ENCODE measurements at regions not wholly inside any gene's neighbourhood (a gene's known extent, or its start where the extent isn't known, plus 50 kb on each side); places are given as distances from the start of the nearest gene placed in this dataset.

- no peaks in the 10 kb centered on the region for H3K27me3 ChIP-seq (ENCODE audit: control insufficient read depth in 2 of 2, insufficient read depth in 2 of 2, low read length in 2 of 2)
- CTCF ChIA-PET = no interaction called here
- intact Hi-C loops (cut with micrococcal nuclease) (no loop called here), dilution Hi-C loops (cut with MboI; ENCODE audit: extremely low pct_ligation_motif_present, low sequenced_read_pairs) (no loop called here)
- H2AFZ ChIP-seq (ENCODE audit: low read depth, low read length) = no peak overlapping the region
- no peak overlapping the region for H3K27ac ChIP-seq (ENCODE audit: insufficient read depth, low read depth, low read length)
- no TSS peak for BruUV-seq (replicated peaks)
- no peaks in the 10 kb centered on the region for H3K79me2 ChIP-seq (ENCODE audit: control insufficient read depth, insufficient read depth, low read length)
- FAIRE-seq (no peak), DNase-seq (ENCODE audit: low read depth, low spot score) (no peak)
- POLR2A ChIA-PET = no interaction called here
- no peaks in the 10 kb centered on the region for H4K20me1 ChIP-seq (replicated peaks; ENCODE audit: control insufficient read depth, extremely low read depth, insufficient read depth, low read length)
- no peak overlapping the region for H3K9ac ChIP-seq (replicated peaks; ENCODE audit: extremely low read depth, insufficient read depth, low read length)
- no peaks in the 10 kb centered on the region for H3K4me1 ChIP-seq (ENCODE audit: control insufficient read depth, extremely low read depth, insufficient read depth, low read length)
- no peaks in the 10 kb centered on the region for H3K36me3 ChIP-seq (ENCODE audit: control insufficient read depth in 2 of 2, extremely low read depth in 1 of 2, insufficient read depth in 2 of 2, low read length in 2 of 2)
- no peak overlapping the region for H3K4me2 ChIP-seq (ENCODE audit: insufficient read depth, low read length)
- H3K4me3 ChIP-seq (replicated peaks in 1 of 3; ENCODE audit: insufficient read depth in 1 of 3, low read depth in 1 of 3, low read length in 3 of 3) = no peak overlapping the region
- H3K9me3 ChIP-seq (replicated peaks; ENCODE audit: control insufficient read depth, insufficient read depth, low read length) = no peaks in the 10 kb centered on the region
- no peaks in the 10 kb centered on the region for H3K9me1 ChIP-seq (replicated peaks; ENCODE audit: control insufficient read depth, extremely low read depth, insufficient read depth, low read length)
- TF ChIP-seq EZH2 (IDR thresholded peaks at IDR 0.05; ENCODE audit: borderline replicate concordance, low read depth, low read length, severe bottlenecking) (no peak), CTCF (IDR thresholded peaks at IDR 0.05; ENCODE audit: extremely low read depth in 1 of 2, insufficient read depth in 1 of 2, low read depth in 1 of 2, low read length in 2 of 2) (no peak), POLR2AphosphoS5 (IDR thresholded peaks at IDR 0.05; ENCODE audit: insufficient read depth, low read depth, low read length) (no peak), FOS (IDR thresholded peaks at IDR 0.05; ENCODE audit: borderline replicate concordance, insufficient read depth, low read length) (no peak), POLR2A (IDR thresholded peaks at IDR 0.05; ENCODE audit: low read depth, low read length) (no peak)
These were observed 108.2 kb upstream of the ADRA2C start for GRCh38 chr4:3657902-3658529.

All from endothelial cell of umbilical vein (primary cell).